ENCODE measurements at regions not wholly inside any gene's neighbourhood (a gene's known extent, or its start where the extent isn't known, plus 50 kb on each side); places are given as distances from the start of the nearest gene placed in this dataset.

DNA sequence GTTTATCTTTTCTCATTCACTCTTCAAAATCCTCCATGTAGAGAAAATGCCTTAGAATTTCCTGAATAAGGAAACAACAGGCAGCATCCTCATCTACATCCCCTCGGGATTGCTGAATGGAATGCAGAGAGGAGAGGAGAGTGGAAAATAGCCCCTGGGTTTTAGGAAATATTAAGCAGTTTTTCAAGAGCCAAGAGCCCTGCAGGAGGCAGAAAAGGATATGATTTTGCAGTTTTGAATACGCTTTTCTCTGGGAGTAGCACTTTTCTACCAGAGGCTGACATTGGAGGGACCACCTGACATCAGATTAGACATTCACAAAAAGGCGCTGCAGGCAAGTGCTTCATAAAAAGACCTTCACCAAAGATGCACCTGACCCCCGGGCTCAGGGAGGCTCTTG lies 362.2 kb upstream of the SFSWAP start:
- no peak for DNase-seq (ENCODE audit: low read depth)
- H3K36me3 ChIP-seq (ENCODE audit: control insufficient read depth, insufficient read depth, low read length): no peaks in the 10 kb centered on the region
- no peaks in the 10 kb centered on the region for H3K27me3 ChIP-seq (ENCODE audit: control insufficient read depth, insufficient read depth, low read length)
- H3K4me3 ChIP-seq (ENCODE audit: low read depth, low read length): no peak overlapping the region
- TF ChIP-seq, protein P1, sequence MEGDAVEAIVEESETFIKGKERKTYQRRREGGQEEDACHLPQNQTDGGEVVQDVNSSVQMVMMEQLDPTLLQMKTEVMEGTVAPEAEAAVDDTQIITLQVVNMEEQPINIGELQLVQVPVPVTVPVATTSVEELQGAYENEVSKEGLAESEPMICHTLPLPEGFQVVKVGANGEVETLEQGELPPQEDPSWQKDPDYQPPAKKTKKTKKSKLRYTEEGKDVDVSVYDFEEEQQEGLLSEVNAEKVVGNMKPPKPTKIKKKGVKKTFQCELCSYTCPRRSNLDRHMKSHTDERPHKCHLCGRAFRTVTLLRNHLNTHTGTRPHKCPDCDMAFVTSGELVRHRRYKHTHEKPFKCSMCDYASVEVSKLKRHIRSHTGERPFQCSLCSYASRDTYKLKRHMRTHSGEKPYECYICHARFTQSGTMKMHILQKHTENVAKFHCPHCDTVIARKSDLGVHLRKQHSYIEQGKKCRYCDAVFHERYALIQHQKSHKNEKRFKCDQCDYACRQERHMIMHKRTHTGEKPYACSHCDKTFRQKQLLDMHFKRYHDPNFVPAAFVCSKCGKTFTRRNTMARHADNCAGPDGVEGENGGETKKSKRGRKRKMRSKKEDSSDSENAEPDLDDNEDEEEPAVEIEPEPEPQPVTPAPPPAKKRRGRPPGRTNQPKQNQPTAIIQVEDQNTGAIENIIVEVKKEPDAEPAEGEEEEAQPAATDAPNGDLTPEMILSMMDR (IDR thresholded peaks at IDR 0.05; ENCODE audit: insufficient read depth, low read length, poor library complexity, severe bottlenecking): no peak

DNA sequence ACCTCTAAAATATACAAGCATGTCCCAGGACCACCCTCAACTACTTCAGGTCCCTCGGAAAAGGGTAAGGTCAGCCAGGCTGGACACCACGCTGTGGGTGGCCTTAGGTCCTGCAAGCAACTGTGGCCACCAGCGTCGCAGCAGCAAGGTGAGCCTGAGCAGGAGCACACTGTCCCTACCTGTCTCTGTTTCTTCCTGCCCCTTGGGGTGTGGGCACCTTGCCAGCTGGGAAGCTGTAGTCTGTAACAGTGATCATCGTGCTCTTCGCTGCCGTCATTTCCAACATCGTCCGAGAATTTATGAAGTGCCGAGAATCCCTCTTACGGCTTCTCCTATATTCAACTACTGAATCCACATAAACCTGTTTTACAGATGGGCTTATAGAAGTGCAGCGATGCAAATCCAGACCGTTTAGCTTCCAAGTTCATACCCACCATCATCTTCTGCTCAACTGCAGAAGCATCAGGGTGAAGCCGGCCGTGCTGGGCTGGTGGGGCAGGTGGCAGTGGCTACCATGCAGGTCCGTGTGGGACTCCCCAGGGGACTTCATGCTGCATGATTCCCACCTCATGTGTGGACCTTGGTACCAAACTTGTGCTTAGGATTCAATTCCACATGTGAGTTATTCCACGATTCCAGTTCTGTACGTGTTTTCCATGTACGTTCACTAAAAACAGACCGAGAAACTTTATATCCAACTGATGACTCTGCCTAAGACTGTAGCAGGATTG lies 361.3 kb upstream of the SFSWAP start:
- H3K4me3 ChIP-seq (ENCODE audit: low read depth, low read length): no peak overlapping the region
- TF ChIP-seq, protein P1 (IDR thresholded peaks at IDR 0.05; ENCODE audit: insufficient read depth, low read length, poor library complexity, severe bottlenecking): no peak
- no peak for DNase-seq (ENCODE audit: low read depth)
- H3K27me3 ChIP-seq (ENCODE audit: control insufficient read depth, insufficient read depth, low read length): no peaks in the 10 kb centered on the region
- H3K36me3 ChIP-seq (ENCODE audit: control insufficient read depth, insufficient read depth, low read length): no peaks in the 10 kb centered on the region

DNA sequence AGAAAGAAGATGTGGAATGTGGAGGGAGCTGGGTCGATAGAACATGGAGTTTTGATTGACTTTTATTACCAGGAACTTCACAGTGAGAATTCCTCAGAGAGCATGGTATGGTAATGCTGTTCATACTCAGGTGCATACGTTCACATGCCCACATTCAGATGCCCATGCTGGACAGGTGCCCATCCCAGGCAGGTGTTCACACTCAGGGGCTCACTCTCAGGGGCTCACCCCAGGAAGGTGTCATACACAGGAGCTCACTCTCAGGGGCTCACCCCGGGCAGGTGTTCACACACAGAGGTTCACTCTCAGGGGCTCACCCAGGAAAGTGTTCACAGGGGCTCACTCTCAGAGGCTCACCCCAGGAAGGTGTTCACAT lies 360.0 kb upstream of the SFSWAP start:
- no peak for DNase-seq (ENCODE audit: low read depth)
- H3K4me3 ChIP-seq (ENCODE audit: low read depth, low read length): no peak overlapping the region
- no peaks in the 10 kb centered on the region for H3K36me3 ChIP-seq (ENCODE audit: control insufficient read depth, insufficient read depth, low read length)
- TF ChIP-seq, protein P1 (IDR thresholded peaks at IDR 0.05; ENCODE audit: insufficient read depth, low read length, poor library complexity, severe bottlenecking): no peak
- H3K27me3 ChIP-seq (ENCODE audit: control insufficient read depth, insufficient read depth, low read length): no peaks in the 10 kb centered on the region

DNA sequence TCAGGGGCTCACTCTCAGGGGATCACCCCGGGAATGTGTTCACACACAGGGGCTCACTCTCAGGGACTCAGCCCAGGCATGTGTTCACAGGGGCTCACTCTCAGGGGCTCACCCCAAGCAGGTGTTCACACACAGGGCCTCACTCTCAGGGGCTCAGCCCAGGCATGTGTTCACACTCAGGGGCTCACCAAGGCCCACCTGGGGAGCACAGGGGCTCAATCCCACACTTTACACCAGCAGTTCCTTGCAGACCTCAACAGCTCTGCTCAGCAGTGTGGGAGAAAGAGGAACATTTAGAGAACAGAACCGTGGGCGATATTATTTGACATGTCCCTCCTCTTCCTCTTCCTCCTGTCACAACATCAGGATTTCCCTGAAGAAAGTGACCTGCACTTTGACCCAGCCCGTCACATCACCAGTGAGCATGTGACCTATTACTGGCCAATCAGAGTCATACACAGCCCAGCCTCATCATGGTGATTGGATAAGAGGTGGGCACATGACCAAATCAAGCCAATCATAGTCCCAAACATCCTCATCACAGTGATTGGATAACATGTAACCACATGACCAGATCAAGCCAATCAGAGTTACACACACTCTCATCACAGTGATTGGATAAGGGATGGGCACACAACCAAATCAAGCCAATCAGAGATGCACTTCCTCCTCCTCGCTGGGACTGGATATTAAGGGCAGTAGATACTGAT lies 359.4 kb upstream of the SFSWAP start:
- H3K27me3 ChIP-seq (ENCODE audit: control insufficient read depth, insufficient read depth, low read length): no peaks in the 10 kb centered on the region
- TF ChIP-seq, protein P1 (IDR thresholded peaks at IDR 0.05; ENCODE audit: insufficient read depth, low read length, poor library complexity, severe bottlenecking): no peak
- H3K4me3 ChIP-seq (ENCODE audit: low read depth, low read length): no peak overlapping the region
- no peak for DNase-seq (ENCODE audit: low read depth)
- H3K36me3 ChIP-seq (ENCODE audit: control insufficient read depth, insufficient read depth, low read length): no peaks in the 10 kb centered on the region

DNA sequence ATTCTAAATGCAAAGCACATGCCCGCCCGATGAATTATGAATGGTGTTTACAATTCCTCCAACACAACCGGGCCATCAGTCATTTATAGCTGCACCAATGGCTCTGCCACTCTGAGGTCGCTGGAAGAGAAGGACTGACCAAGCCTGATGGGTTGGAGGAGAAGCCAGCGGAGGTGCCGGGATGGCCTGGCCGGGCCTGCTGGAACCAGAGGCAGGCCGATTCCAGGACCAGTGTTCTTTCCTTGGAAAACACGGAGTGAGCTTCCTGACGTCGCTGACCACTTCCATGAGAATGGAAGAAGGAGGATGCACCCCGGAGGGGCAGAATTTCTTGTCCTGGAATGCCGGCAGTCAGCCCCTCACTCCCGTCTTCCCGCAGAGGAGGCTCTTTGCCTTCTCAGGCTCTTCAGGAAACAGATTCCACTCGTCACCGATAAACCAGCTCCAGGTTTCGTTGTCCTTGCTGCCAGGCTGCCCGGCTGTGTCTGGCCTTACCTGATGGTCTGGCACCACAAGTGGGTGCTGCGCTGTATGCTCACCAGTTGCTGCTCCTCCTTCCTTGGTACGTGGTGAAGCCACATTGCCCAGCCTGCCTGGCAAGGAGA lies 358.5 kb upstream of the SFSWAP start:
- Histone ChIP-seq H3K36me3 (ENCODE audit: control insufficient read depth, insufficient read depth, low read length) (no peaks in the 10 kb centered on the region), H3K4me3 (ENCODE audit: low read depth, low read length) (no peak overlapping the region), H3K27me3 (ENCODE audit: control insufficient read depth, insufficient read depth, low read length) (no peaks in the 10 kb centered on the region)
- TF ChIP-seq, protein P1 (IDR thresholded peaks at IDR 0.05; ENCODE audit: insufficient read depth, low read length, poor library complexity, severe bottlenecking): no peak
- no peak for DNase-seq (ENCODE audit: low read depth)
